Naive thymus-derived CD4-positive, alpha-beta T cell (primary cell): ENCODE measurements at regions not wholly inside any gene's neighbourhood (a gene's known extent, or its start where the extent isn't known, plus 50 kb on each side); places are given as distances from the start of the nearest gene placed in this dataset.

Experiments
- ATAC-seq: fragments of 150-1000 bp; cut with Tn5 transposase; 2 replicates; pipeline ENCODE4 v1.10.0; 2021; ENCODE audit warnings: mild to moderate bottlenecking, moderate library complexity
- CTCF ChIA-PET: fragments of 350-600 bp; sonication (Branson Sonifier 250); formaldehyde crosslinking; loops from one replicate; lab custom pipeline; 2021; ENCODE audit warnings: antibody characterized with exemption; lab: Charles Lee
- POLR2A ChIA-PET: fragments of 350-600 bp; sonication (Branson Sonifier 250); formaldehyde crosslinking; loops from one replicate; lab custom pipeline; 2021; ENCODE audit warnings: antibody characterized with exemption, inconsistent platforms; lab: Charles Lee
- DNase-seq, 9 donors: peaks; one replicate each; pipeline versions ENCODE4 v3.0.0 to v3.0.0-alpha.2; 2020 to 2022; ENCODE audit warnings: mixed read lengths in 1 of 9
- H3K27ac ChIP-seq: one replicate; pipeline ENCODE4 v1.7.0; 2013; ENCODE audit warnings: mild to moderate bottlenecking, low read depth, low read length, moderate library complexity
- H3K27me3 ChIP-seq, 2 donors: one replicate each; pipeline ENCODE4 v1.7.0; 2013; ENCODE audit warnings: low read length in 2 of 2, mild to moderate bottlenecking in 2 of 2, moderate library complexity in 2 of 2; ENCODE audit not compliant: control insufficient read depth in 2 of 2, insufficient read depth in 2 of 2
- H3K36me3 ChIP-seq, 3 experiments: 1 replicate in 2 of 3; 2 replicates in 1 of 3; pipeline ENCODE4 v1.7.0; 2013; ENCODE audit warnings: low read length in 3 of 3, mild to moderate bottlenecking in 3 of 3, moderate library complexity in 1 of 3; ENCODE audit not compliant: insufficient read depth in 3 of 3, control insufficient read depth in 2 of 3
- H3K4me1 ChIP-seq, 2 donors: one replicate each; pipeline ENCODE4 v1.7.0; 2013; ENCODE audit warnings: low read length in 2 of 2, mild to moderate bottlenecking in 2 of 2, moderate library complexity in 1 of 2; ENCODE audit not compliant: control insufficient read depth in 2 of 2, insufficient read depth in 2 of 2
- H3K4me3 ChIP-seq: 2 replicates; pipeline ENCODE4 v1.7.0; 2013; ENCODE audit warnings: mild to moderate bottlenecking, low read length
- H3K9me3 ChIP-seq, 3 experiments: 1 replicate in 2 of 3; 2 replicates in 1 of 3; pipeline ENCODE4 v1.7.0; 2013; ENCODE audit warnings: low read length in 3 of 3; ENCODE audit not compliant: control insufficient read depth in 2 of 3
- H3K27ac Mint-ChIP-seq, 9 donors: one replicate each; pipeline ENCODE4 v1.8.0; 2020 to 2022; ENCODE audit warnings: mixed read lengths in 9 of 9, mild to moderate bottlenecking in 8 of 9, moderate library complexity in 5 of 9, inconsistent platforms in 2 of 9
- H3K27me3 Mint-ChIP-seq, 5 donors: one replicate each; pipeline ENCODE4 v1.8.0; 2021 to 2022; ENCODE audit warnings: mixed read lengths in 5 of 5, mild to moderate bottlenecking in 1 of 5
- H3K36me3 Mint-ChIP-seq, 5 donors: one replicate each; pipeline ENCODE4 v1.8.0; 2020 to 2022; ENCODE audit warnings: mixed read lengths in 5 of 5, mild to moderate bottlenecking in 3 of 5, inconsistent platforms in 1 of 5
- H3K4me1 Mint-ChIP-seq, 7 donors: one replicate each; pipeline ENCODE4 v1.8.0; 2020 to 2022; ENCODE audit warnings: mixed read lengths in 7 of 7, mild to moderate bottlenecking in 3 of 7, inconsistent platforms in 1 of 7
- H3K4me3 Mint-ChIP-seq, 10 donors: one replicate each; pipeline ENCODE4 v1.8.0; 2020 to 2022; ENCODE audit warnings: mild to moderate bottlenecking in 10 of 10, mixed read lengths in 10 of 10, moderate library complexity in 6 of 10, inconsistent platforms in 2 of 10
- H3K9me3 Mint-ChIP-seq, 11 donors: one replicate each; pipeline ENCODE4 v1.8.0; 2020 to 2022; ENCODE audit warnings: mixed read lengths in 11 of 11, mild to moderate bottlenecking in 4 of 11, inconsistent platforms in 1 of 11, moderate library complexity in 1 of 11
- intact Hi-C, 2 donors: fragments of 100-400 bp; cut with micrococcal nuclease; formaldehyde crosslinking; loops; one replicate each; pipeline ENCODE4 v1.15.1; 2023

GRCh38 chr15:87689716-87690115 is 566.8 kb downstream of the NTRK3 start:
- Mint-ChIP-seq H3K36me3 (peaks cover 0 to 3% (median 0%) of the 10 kb centered on the region in 5 donors), H3K27me3 (peaks cover 0 to 4% (median 0%) of the 10 kb centered on the region in 5 donors), H3K9me3 (peaks cover 0 to 15% (median 4%) of the 10 kb centered on the region in 11 donors), H3K4me1 (peaks cover 5 to 23% (median 15%) of the 10 kb centered on the region in 7 donors), H3K27ac (peak overlapping the region in 2 of 9 donors; percentile 23 to 35), H3K4me3 (peak overlapping the region in 6 of 10 donors; percentile 29 to 57 (median 50))
- ChIA-PET POLR2A (interaction anchor here (0.6 kb wide), 1 partner anchor 12 kb away, joined by 3 read pairs; no protein-coding TSS in a partner anchor), CTCF (no interaction called here)
- ATAC-seq (no peak), DNase-seq (no peak)
- peaks cover 0 to 8% of the 10 kb centered on the region in 2 donors for H3K4me1 ChIP-seq
- no peak overlapping the region for H3K27ac ChIP-seq
- H3K36me3 ChIP-seq, result no peaks in the 10 kb centered on the region
- intact Hi-C loops, result no loop called here
- H3K27me3 ChIP-seq, result no peaks in the 10 kb centered on the region
- no peaks in the 10 kb centered on the region for H3K9me3 ChIP-seq
- H3K4me3 ChIP-seq, result no peak overlapping the region

- intact Hi-C loops, result no loop called here
- Mint-ChIP-seq H3K27me3 (no peaks in the 10 kb centered on the region), H3K27ac (no peak overlapping the region), H3K4me3 (no peak overlapping the region), H3K9me3 (peaks cover 0 to 19% (median 6%) of the 10 kb centered on the region in 11 donors), H3K4me1 (peaks cover 5 to 44% (median 30%) of the 10 kb centered on the region in 7 donors), H3K36me3 (peaks cover 0 to 9% (median 0%) of the 10 kb centered on the region in 5 donors)
- no peak overlapping the region for H3K27ac ChIP-seq
- ChIA-PET CTCF (no interaction called here), POLR2A (no interaction called here)
- ATAC-seq (no peak), DNase-seq (no peak)
- H3K36me3 ChIP-seq, result no peaks in the 10 kb centered on the region
- H3K4me1 ChIP-seq, result peaks cover 0 to 16% of the 10 kb centered on the region in 2 donors
- H3K9me3 ChIP-seq, result no peaks in the 10 kb centered on the region
- H3K27me3 ChIP-seq, result no peaks in the 10 kb centered on the region
- no peak overlapping the region for H3K4me3 ChIP-seq
Measured at GRCh38 chr15:87687523-87687870, 569.0 kb downstream of the NTRK3 start.

- Mint-ChIP-seq H3K4me3 (no peak overlapping the region), H3K36me3 (peaks cover 0 to 9% (median 3%) of the 10 kb centered on the region in 5 donors), H3K27me3 (no peaks in the 10 kb centered on the region), H3K27ac (no peak overlapping the region), H3K9me3 (peaks cover 0 to 19% (median 9%) of the 10 kb centered on the region in 11 donors), H3K4me1 (peaks cover 5 to 49% (median 35%) of the 10 kb centered on the region in 7 donors)
- Histone ChIP-seq H3K27ac (no peak overlapping the region), H3K27me3 (no peaks in the 10 kb centered on the region), H3K36me3 (no peaks in the 10 kb centered on the region), H3K4me1 (peaks cover 0 to 21% of the 10 kb centered on the region in 2 donors), H3K4me3 (no peak overlapping the region), H3K9me3 (no peaks in the 10 kb centered on the region)
- CTCF ChIA-PET, result no interaction called here
- no peak for DNase-seq
- ATAC-seq, result no peak
- POLR2A ChIA-PET, result no interaction called here
- intact Hi-C loops, result no loop called here
Measured at GRCh38 chr15:87686841-87687522, 569.6 kb downstream of the NTRK3 start.

- Mint-ChIP-seq H3K36me3 (peaks cover 0 to 9% (median 3%) of the 10 kb centered on the region in 5 donors), H3K9me3 (peaks cover 0 to 20% (median 13%) of the 10 kb centered on the region in 11 donors), H3K4me3 (no peak overlapping the region), H3K4me1 (peaks cover 7 to 51% (median 42%) of the 10 kb centered on the region in 7 donors), H3K27ac (no peak overlapping the region), H3K27me3 (no peaks in the 10 kb centered on the region)
- ChIA-PET POLR2A (interaction anchor here (0.7 kb wide), 1 partner anchor 50 kb away, joined by 4 read pairs; no protein-coding TSS in a partner anchor), CTCF (no interaction called here)
- Histone ChIP-seq H3K4me1 (peaks cover 0 to 28% of the 10 kb centered on the region in 2 donors), H3K27me3 (no peaks in the 10 kb centered on the region), H3K27ac (no peak overlapping the region), H3K9me3 (no peaks in the 10 kb centered on the region), H3K4me3 (no peak overlapping the region), H3K36me3 (no peaks in the 10 kb centered on the region)
- ATAC-seq, result no peak
- no peak for DNase-seq
- intact Hi-C loops, result no loop called here
Measured at GRCh38 chr15:87686339-87686738, 570.2 kb downstream of the NTRK3 start.

- peaks cover 0 to 13% (median 6%) of the 10 kb centered on the region in 5 donors for H3K36me3 Mint-ChIP-seq
- H3K4me3 Mint-ChIP-seq, result peak overlapping the region in 3 of 10 donors; percentile 20 to 72 (median 34)
- H3K27ac Mint-ChIP-seq, result peak overlapping the region in 3 of 9 donors; percentile 28 to 85 (median 41)
- no peaks in the 10 kb centered on the region for H3K27me3 Mint-ChIP-seq
- H3K4me1 Mint-ChIP-seq, result peaks cover 6 to 53% (median 45%) of the 10 kb centered on the region in 7 donors
- Histone ChIP-seq H3K4me3 (no peak overlapping the region), H3K27ac (no peak overlapping the region), H3K36me3 (no peaks in the 10 kb centered on the region), H3K4me1 (peaks cover 0 to 31% of the 10 kb centered on the region in 2 donors), H3K27me3 (no peaks in the 10 kb centered on the region), H3K9me3 (peaks cover 0 to 3% (median 0%) of the 10 kb centered on the region in 3 experiments)
- ATAC-seq (no peak), DNase-seq (no peak)
- POLR2A ChIA-PET, result no interaction called here
- intact Hi-C loops, result loop anchor here in 1 of 2 donors (5.0 kb wide), 1 partner anchor 40 kb away; no protein-coding TSS in a partner anchor
- CTCF ChIA-PET, result interaction anchor here (0.7 kb wide), 1 partner anchor 90 kb away, joined by 3 read pairs; no protein-coding TSS in a partner anchor
- peaks cover 6 to 44% (median 19%) of the 10 kb centered on the region in 11 donors for H3K9me3 Mint-ChIP-seq
Measured at GRCh38 chr15:87682527-87682926, 574.0 kb downstream of the NTRK3 start.

- no peaks in the 10 kb centered on the region for H3K36me3 ChIP-seq
- ATAC-seq (peak; percentile 44), DNase-seq (peak in 6 of 9 donors; percentile 12 to 59 (median 37))
- H3K27ac Mint-ChIP-seq, result peak overlapping the region in 8 of 9 donors; percentile 14 to 85 (median 70)
- peaks cover 6 to 53% (median 45%) of the 10 kb centered on the region in 7 donors for H3K4me1 Mint-ChIP-seq
- POLR2A ChIA-PET, result no interaction called here
- no peak overlapping the region for H3K4me3 ChIP-seq
- H3K9me3 Mint-ChIP-seq, result peaks cover 17 to 56% (median 26%) of the 10 kb centered on the region in 11 donors
- intact Hi-C loops, result loop anchor here in 1 of 2 donors (5.0 kb wide), 1 partner anchor 39 kb away; no protein-coding TSS in a partner anchor
- H3K4me1 ChIP-seq, result peaks cover 0 to 31% of the 10 kb centered on the region in 2 donors
- peaks cover 0 to 9% (median 0%) of the 10 kb centered on the region in 3 experiments for H3K9me3 ChIP-seq
- H3K4me3 Mint-ChIP-seq, result peak overlapping the region in 8 of 10 donors; percentile 8 to 72 (median 48)
- no peak overlapping the region for H3K27ac ChIP-seq
- peaks cover 0 to 23% (median 12%) of the 10 kb centered on the region in 5 donors for H3K36me3 Mint-ChIP-seq
- CTCF ChIA-PET, result no interaction called here
- no peaks in the 10 kb centered on the region for H3K27me3 ChIP-seq
- no peaks in the 10 kb centered on the region for H3K27me3 Mint-ChIP-seq
Measured at GRCh38 chr15:87681104-87681503, 575.4 kb downstream of the NTRK3 start.
